Spleen (tissue), 11 donors: ENCODE measurements at regions not wholly inside any gene's neighbourhood (a gene's known extent, or its start where the extent isn't known, plus 50 kb on each side); places are given as distances from the start of the nearest gene placed in this dataset.

Experiments
- DNase-seq: peaks from one replicate; pipeline ENCODE4 v3.0.0-alpha.2; 2020
- H3K27ac ChIP-seq, 8 donors: fragments of 200-600 bp; sonication (generic) in 7 of 8; 1 replicate in 4 of 8; 2 replicates in 4 of 8; pipeline versions ENCODE4 v1.5.0 to v1.8.0; 2016 to 2021; ENCODE audit warnings: inconsistent platforms in 4 of 8, mild to moderate bottlenecking in 4 of 8, moderate library complexity in 1 of 8
- H3K27me3 ChIP-seq, 7 donors: fragments of 200-600 bp; sonication (generic) in 6 of 7; replicated peaks in 1 of 7; 1 replicate in 4 of 7; 2 replicates in 3 of 7; pipeline versions ENCODE4 v1.5.0 to v1.8.0; 2016 to 2021; ENCODE audit warnings: inconsistent platforms in 3 of 7, mild to moderate bottlenecking in 1 of 7
- H3K36me3 ChIP-seq, 6 donors: fragments of 200-600 bp; sonication (generic) in 5 of 6; 1 replicate in 4 of 6; 2 replicates in 2 of 6; pipeline versions ENCODE4 v1.5.0 to v1.8.0; 2016 to 2021; ENCODE audit warnings: inconsistent platforms in 2 of 6
- H3K4me1 ChIP-seq, 6 donors: fragments of 200-600 bp; sonication (generic) in 5 of 6; 1 replicate in 3 of 6; 2 replicates in 3 of 6; pipeline versions ENCODE4 v1.5.0 to v1.8.0; 2016 to 2021; ENCODE audit warnings: inconsistent platforms in 3 of 6
- H3K4me3 ChIP-seq, 8 donors: fragments of 200-600 bp; sonication (generic) in 7 of 8; 1 replicate in 4 of 8; 2 replicates in 4 of 8; pipeline versions ENCODE4 v1.5.0 to v1.8.0; 2016 to 2021; ENCODE audit warnings: inconsistent platforms in 4 of 8, mild to moderate bottlenecking in 4 of 8, moderate library complexity in 2 of 8
- H3K9me3 ChIP-seq, 8 donors: fragments of 200-600 bp; sonication (generic) in 7 of 8; 1 replicate in 4 of 8; 2 replicates in 4 of 8; pipeline versions ENCODE4 v1.5.0 to v1.8.0; 2016 to 2021; ENCODE audit warnings: inconsistent platforms in 4 of 8
- CTCF ChIP-seq, 11 experiments: fragments of 200-600 bp in 7 of 11; fragments of 450-650 bp in 4 of 11; sonication (generic) in 4 of 11; IDR thresholded peaks in 8 of 11; conservative IDR thresholded peaks in 3 of 11; 1 replicate in 7 of 11; 2 replicates in 4 of 11; pipeline versions ENCODE4 v1.4.0 to v1.8.0; 2016 to 2021; ENCODE audit warnings: antibody characterized with exemption in 11 of 11, inconsistent platforms in 4 of 11, mild to moderate bottlenecking in 1 of 11
- POLR2A ChIP-seq, 3 donors: fragments of 450-650 bp; IDR thresholded peaks; one replicate each; pipeline ENCODE4 v1.5.1; 2017; ENCODE audit warnings: antibody characterized with exemption in 3 of 3, mild to moderate bottlenecking in 1 of 3
- POLR2AphosphoS5 ChIP-seq, 3 donors: sonication (generic); formaldehyde crosslinking; IDR thresholded peaks; one replicate each; pipeline ENCODE4 v1.5.1; 2017; ENCODE audit warnings: antibody characterized with exemption in 3 of 3
- WGBS, 5 donors: extraction: QIAGEN DNeasy Blood & Tissue Kit in 3 of 5; methylation state at CpG; one replicate each; pipeline versions ENCODE4 v1.1.5 to v1.1.7; 2013 to 2018; 5-methylcytosine and 5-hydroxymethylcytosine counted together
- intact Hi-C: fragments of 100-400 bp; cut with DNase I; formaldehyde crosslinking; loops from one replicate; pipeline ENCODE4 v1.15.0; 2023; ENCODE audit warnings: low total_unique reads
- donor health status: healthy with polysubstance abuse.
- donor health status: DM: no; HTN: no; CAD: no; lungs with moderate emphysema.
- donor health status: DM: no; HTN: no; CAD: no.
- donor health status: Bipolar disorder and iron deficiency.
- donor health status: healthy.
- donor health status: DM: no; HTN: no; CAD: no.
- donor health status: DM: yes; HTN: yes; CAD: no.

DNA sequence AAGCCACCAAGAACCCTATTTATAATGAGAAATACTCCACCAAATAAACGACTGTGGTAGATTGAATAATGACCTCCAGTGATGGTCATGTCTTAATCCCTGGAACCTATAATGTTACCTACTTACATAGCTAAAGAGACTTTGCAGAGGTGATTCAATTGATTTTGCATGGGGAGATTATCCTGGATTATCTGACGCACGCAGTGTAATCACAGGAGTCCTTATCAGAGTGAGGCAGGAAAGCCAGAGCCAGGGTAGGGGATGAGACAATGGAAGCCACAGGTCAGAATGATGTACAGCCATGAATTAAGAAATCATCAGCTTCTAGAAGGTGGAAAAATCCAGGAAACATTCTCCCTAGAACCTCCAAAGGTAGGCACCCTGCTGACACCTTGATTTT is 286.4 kb upstream of the SP4 start:
- TF ChIP-seq CTCF (IDR thresholded peaks at IDR 0.05 in 8 of 11, conservative IDR thresholded peaks at IDR 0.05 in 3 of 11) (no peak), POLR2AphosphoS5 (IDR thresholded peaks at IDR 0.05) (no peak), POLR2A (IDR thresholded peaks at IDR 0.05) (no peak)
- Histone ChIP-seq H3K4me3 (no peak overlapping the region), H3K36me3 (no peaks in the 10 kb centered on the region), H3K27ac (no peak overlapping the region), H3K9me3 (no peaks in the 10 kb centered on the region), H3K4me1 (no peaks in the 10 kb centered on the region), H3K27me3 (peaks cover 0 to 15% (median 0%) of the 10 kb centered on the region in 7 donors)
- 66 to 91% (median 76%) methylated on average over 3 of the region's 3 CpGs for WGBS, 5 donors
- DNase-seq = no peak
- intact Hi-C loops = no loop called here

DNA sequence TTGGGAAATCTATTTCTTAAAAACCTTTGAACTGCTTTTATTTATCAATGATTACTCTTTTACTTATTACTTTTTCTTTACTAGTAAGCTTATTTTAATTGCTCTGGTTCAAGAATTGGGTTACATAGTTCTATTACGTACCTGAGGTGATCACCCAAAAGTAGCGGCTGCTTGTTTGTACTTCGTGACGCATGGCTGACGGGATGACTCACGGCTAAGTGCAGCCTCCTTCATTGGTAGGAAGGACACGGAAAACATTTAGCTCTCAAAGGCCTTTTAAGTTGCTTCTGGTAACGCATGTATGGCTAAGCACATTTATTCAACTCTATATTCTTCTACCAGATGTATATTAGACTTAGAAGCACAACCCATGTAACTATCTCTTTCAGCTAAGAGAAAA is 285.8 kb upstream of the SP4 start:
- intact Hi-C loops = no loop called here

DNA sequence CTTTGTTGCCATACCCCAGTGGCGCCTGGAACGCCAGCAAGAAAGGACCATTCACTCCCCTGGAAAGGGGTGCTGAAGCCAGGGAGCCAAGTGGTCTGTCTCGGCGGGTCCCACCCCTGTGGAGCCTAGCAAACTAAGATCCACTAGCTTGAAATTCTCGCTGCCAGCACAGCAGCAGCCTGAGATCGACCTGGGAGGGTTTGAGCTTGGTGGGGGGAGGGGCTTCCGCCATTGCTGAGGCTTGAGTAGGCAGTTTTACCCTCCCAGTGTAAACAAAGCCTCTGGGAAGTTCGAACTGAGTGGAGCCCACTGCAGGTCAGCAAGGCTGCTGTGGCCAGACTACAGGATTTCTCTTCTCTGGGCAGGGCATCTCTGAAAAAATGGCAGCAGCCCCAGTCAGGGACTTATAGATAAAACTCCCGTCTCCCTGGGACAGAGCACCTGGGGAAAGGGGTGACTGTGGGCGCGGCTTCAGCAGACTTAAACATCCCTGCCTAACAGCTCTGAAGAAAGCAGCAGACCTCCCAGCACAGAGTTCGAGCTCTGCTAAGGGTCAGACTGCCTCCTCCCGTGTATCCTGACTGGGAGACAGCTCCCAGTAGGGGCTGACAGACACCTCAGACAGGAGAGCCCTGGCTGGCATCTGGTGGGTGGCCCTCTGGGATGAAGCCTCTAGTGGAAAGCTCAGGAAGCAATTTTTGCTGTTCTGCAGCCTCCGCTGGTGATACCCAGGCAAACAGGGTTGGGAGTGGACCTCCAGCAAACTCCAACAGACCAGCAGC is 281.1 kb upstream of the SP4 start:
- Histone ChIP-seq H3K27me3 (peaks cover 0 to 26% (median 0%) of the 10 kb centered on the region in 7 donors), H3K9me3 (no peaks in the 10 kb centered on the region), H3K36me3 (no peaks in the 10 kb centered on the region), H3K4me1 (no peaks in the 10 kb centered on the region), H3K4me3 (no peak overlapping the region), H3K27ac (no peak overlapping the region)
- no peak for DNase-seq
- WGBS, 5 donors = 67 to 77% (median 73%) methylated on average over 9 to 14 of the region's 14 CpGs
- TF ChIP-seq CTCF (IDR thresholded peaks at IDR 0.05 in 8 of 11, conservative IDR thresholded peaks at IDR 0.05 in 3 of 11) (no peak), POLR2A (IDR thresholded peaks at IDR 0.05) (no peak), POLR2AphosphoS5 (IDR thresholded peaks at IDR 0.05) (no peak)
- intact Hi-C loops = no loop called here

More for the DNA sequence above, 285.8 kb upstream of the SP4 start:
- Histone ChIP-seq H3K9me3 (no peaks in the 10 kb centered on the region), H3K27me3 (peaks cover 0 to 21% (median 0%) of the 10 kb centered on the region in 7 donors), H3K4me1 (no peaks in the 10 kb centered on the region), H3K27ac (no peak overlapping the region), H3K36me3 (no peaks in the 10 kb centered on the region), H3K4me3 (no peak overlapping the region)
- WGBS, 5 donors = 89 to 94% (median 92%) methylated on average over 8 of the region's 8 CpGs
- TF ChIP-seq POLR2A (IDR thresholded peaks at IDR 0.05) (no peak), CTCF (IDR thresholded peaks at IDR 0.05 in 8 of 11, conservative IDR thresholded peaks at IDR 0.05 in 3 of 11) (no peak), POLR2AphosphoS5 (IDR thresholded peaks at IDR 0.05) (no peak)
- no peak for DNase-seq

DNA sequence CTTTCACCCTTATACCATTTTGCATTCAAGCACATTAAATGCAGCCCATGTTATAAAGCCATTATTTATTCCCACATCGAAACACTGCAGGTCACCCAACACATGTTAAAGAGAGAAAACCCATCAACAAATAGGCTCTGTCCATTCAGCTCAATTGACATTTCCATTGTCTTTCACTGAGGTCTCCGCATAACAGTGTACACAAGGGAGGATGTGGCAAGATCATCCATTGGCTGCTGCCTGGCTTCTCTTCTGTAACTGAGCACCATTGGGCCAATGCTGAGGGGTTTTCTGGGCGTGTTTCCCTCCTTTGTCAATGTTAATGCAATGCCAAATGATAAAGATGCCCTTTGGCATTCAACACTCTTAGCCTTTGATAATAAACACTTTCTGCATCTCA is 278.1 kb upstream of the SP4 start:
- DNase-seq = no peak
- H3K4me3 ChIP-seq = no peak overlapping the region
- no peaks in the 10 kb centered on the region for H3K9me3 ChIP-seq
- no peak overlapping the region for H3K27ac ChIP-seq
- intact Hi-C loops = no loop called here
- no peak for TF ChIP-seq POLR2AphosphoS5 (IDR thresholded peaks at IDR 0.05)
- no peak for TF ChIP-seq POLR2A (IDR thresholded peaks at IDR 0.05)
- TF ChIP-seq CTCF (IDR thresholded peaks at IDR 0.05 in 8 of 11, conservative IDR thresholded peaks at IDR 0.05 in 3 of 11) = no peak
- WGBS, 5 donors = 72 to 91% (median 84%) methylated on average over 3 of the region's 3 CpGs
- H3K4me1 ChIP-seq = no peaks in the 10 kb centered on the region
- peaks cover 0 to 23% (median 0%) of the 10 kb centered on the region in 7 donors for H3K27me3 ChIP-seq
- no peaks in the 10 kb centered on the region for H3K36me3 ChIP-seq
